ENCODE measurements at regions not wholly inside any gene's neighbourhood (a gene's known extent, or its start where the extent isn't known, plus 50 kb on each side); places are given as distances from the start of the nearest gene placed in this dataset.

DNA sequence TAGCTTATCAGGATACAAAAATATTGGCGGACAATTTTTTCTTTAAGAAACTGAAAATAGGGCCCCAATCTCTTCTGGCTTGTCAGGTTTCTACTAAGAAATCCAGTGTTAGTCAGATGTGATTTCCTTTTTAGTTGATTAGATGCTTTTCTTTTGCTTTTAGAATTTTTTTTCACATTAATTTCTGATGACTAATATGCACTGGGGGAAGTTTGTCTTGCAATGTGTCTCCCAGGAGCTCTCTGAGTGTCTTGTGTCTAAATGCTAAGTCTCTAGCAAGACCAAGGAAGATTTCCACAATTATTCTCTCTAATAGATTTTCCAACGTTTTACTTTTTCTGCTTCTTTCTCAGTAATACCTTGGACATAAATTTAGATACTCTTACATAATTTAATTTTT, 559.8 kb upstream of the TYRP1 start:
- H3K79me2 ChIP-seq (ENCODE audit: control insufficient read depth, insufficient read depth, low read length), result no peaks in the 10 kb centered on the region
- no peaks in the 10 kb centered on the region for H3K4me1 Mint-ChIP-seq
- no peaks in the 10 kb centered on the region for H3K4me1 ChIP-seq (ENCODE audit: control insufficient read depth in 2 of 2, insufficient read depth in 2 of 2, low read length in 2 of 2)
- no peak overlapping the region for H3K9ac ChIP-seq (ENCODE audit: low read length)
- H3K4me2 ChIP-seq (replicated peaks; ENCODE audit: low read depth, low read length, poor library complexity, severe bottlenecking), result no peak overlapping the region
- no peaks in the 10 kb centered on the region for H3K27me3 Mint-ChIP-seq
- ATAC-seq (ENCODE audit: low read depth) (no peak), DNase-seq (no peak)
- H2AFZ ChIP-seq (ENCODE audit: insufficient read depth, low read depth, low read length, poor library complexity, severe bottlenecking), result no peak overlapping the region
- peaks cover 3% of the 10 kb centered on the region for H3K9me3 Mint-ChIP-seq (ENCODE audit: insufficient read depth)
- H3K27ac Mint-ChIP-seq, result no peak overlapping the region
- H4K20me1 ChIP-seq (ENCODE audit: control insufficient read depth, insufficient read depth, low read length, poor library complexity, severe bottlenecking), result no peaks in the 10 kb centered on the region
- intact Hi-C loops (cut with micrococcal nuclease), result no loop called here
- no peak overlapping the region for H3K4me3 ChIP-seq (ENCODE audit: control extremely low read depth in 1 of 5, extremely low read depth in 1 of 5, insufficient read depth in 1 of 5, low read depth in 2 of 5, low read length in 4 of 5)
- H3K36me3 ChIP-seq (replicated peaks in 1 of 2; ENCODE audit: control extremely low read depth in 1 of 2, control insufficient read depth in 1 of 2, extremely low read depth in 1 of 2, insufficient read depth in 2 of 2, low read length in 1 of 2), result no peaks in the 10 kb centered on the region
- ChIA-PET POLR2A (no interaction called here), CTCF (interaction anchor here (0.7 kb wide), 1 partner anchor 132 kb away, joined by 4 read pairs; no protein-coding TSS in a partner anchor)
- H3K27me3 ChIP-seq (replicated peaks in 1 of 4; ENCODE audit: control extremely low read depth in 1 of 4, control insufficient read depth in 3 of 4, insufficient read depth in 4 of 4, low read length in 3 of 4), result no peaks in the 10 kb centered on the region
- no CpG with 5 or more reads among the region's 2 CpGs for WGBS (ENCODE audit: insufficient coverage)
- TF ChIP-seq, protein P1, sequence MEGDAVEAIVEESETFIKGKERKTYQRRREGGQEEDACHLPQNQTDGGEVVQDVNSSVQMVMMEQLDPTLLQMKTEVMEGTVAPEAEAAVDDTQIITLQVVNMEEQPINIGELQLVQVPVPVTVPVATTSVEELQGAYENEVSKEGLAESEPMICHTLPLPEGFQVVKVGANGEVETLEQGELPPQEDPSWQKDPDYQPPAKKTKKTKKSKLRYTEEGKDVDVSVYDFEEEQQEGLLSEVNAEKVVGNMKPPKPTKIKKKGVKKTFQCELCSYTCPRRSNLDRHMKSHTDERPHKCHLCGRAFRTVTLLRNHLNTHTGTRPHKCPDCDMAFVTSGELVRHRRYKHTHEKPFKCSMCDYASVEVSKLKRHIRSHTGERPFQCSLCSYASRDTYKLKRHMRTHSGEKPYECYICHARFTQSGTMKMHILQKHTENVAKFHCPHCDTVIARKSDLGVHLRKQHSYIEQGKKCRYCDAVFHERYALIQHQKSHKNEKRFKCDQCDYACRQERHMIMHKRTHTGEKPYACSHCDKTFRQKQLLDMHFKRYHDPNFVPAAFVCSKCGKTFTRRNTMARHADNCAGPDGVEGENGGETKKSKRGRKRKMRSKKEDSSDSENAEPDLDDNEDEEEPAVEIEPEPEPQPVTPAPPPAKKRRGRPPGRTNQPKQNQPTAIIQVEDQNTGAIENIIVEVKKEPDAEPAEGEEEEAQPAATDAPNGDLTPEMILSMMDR (IDR thresholded peaks at IDR 0.05), result no peak
- no peak for TF ChIP-seq EZH2 (IDR thresholded peaks at IDR 0.05; ENCODE audit: borderline replicate concordance, insufficient read depth, low read depth, low read length, poor library complexity, severe bottlenecking)
- H3K27ac ChIP-seq (ENCODE audit: low read length in 2 of 2), result no peak overlapping the region
- no peak overlapping the region for H3K4me3 Mint-ChIP-seq
- H3K9me3 ChIP-seq (ENCODE audit: control extremely low read depth in 1 of 3, control insufficient read depth in 2 of 3, insufficient read depth in 1 of 3, low read length in 2 of 3), result no peaks in the 10 kb centered on the region

DNA sequence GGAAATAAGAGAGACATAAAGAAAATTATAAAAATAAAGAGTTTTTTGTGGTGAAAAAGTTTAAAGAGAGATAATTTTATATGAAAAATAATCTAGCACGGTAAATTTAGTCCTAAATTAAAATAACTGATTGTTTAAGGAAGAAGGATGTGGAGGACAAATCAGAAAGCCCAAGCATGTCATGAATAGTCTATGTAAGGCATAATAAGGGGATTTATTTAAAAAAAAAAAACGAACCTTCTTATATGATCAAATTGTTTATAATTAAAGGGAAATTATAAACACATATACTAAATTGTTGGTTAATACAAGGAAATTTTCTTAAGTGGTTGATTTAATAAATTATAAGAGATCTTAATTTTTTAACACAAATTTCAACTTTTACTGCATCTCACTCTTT, 551.8 kb upstream of the TYRP1 start:
- no peaks in the 10 kb centered on the region for H3K4me1 ChIP-seq (ENCODE audit: control insufficient read depth in 2 of 2, insufficient read depth in 2 of 2, low read length in 2 of 2)
- no CpG with 5 or more reads among the region's 2 CpGs for WGBS (ENCODE audit: insufficient coverage)
- no peak overlapping the region for H3K9ac ChIP-seq (ENCODE audit: low read length)
- H3K27me3 ChIP-seq (replicated peaks in 1 of 4; ENCODE audit: control extremely low read depth in 1 of 4, control insufficient read depth in 3 of 4, insufficient read depth in 4 of 4, low read length in 3 of 4), result no peaks in the 10 kb centered on the region
- TF ChIP-seq, protein P1 (IDR thresholded peaks at IDR 0.05), result no peak
- TF ChIP-seq EZH2 (IDR thresholded peaks at IDR 0.05; ENCODE audit: borderline replicate concordance, insufficient read depth, low read depth, low read length, poor library complexity, severe bottlenecking), result no peak
- H3K27ac ChIP-seq (ENCODE audit: low read length in 2 of 2), result no peak overlapping the region
- ATAC-seq (ENCODE audit: low read depth) (no peak), DNase-seq (no peak)
- Mint-ChIP-seq H3K27ac (no peak overlapping the region), H3K4me1 (no peaks in the 10 kb centered on the region), H3K9me3 (ENCODE audit: insufficient read depth) (peaks cover 7% of the 10 kb centered on the region), H3K4me3 (no peak overlapping the region), H3K27me3 (no peaks in the 10 kb centered on the region)
- no peaks in the 10 kb centered on the region for H4K20me1 ChIP-seq (ENCODE audit: control insufficient read depth, insufficient read depth, low read length, poor library complexity, severe bottlenecking)
- no peaks in the 10 kb centered on the region for H3K36me3 ChIP-seq (replicated peaks in 1 of 2; ENCODE audit: control extremely low read depth in 1 of 2, control insufficient read depth in 1 of 2, extremely low read depth in 1 of 2, insufficient read depth in 2 of 2, low read length in 1 of 2)
- H3K9me3 ChIP-seq (ENCODE audit: control extremely low read depth in 1 of 3, control insufficient read depth in 2 of 3, insufficient read depth in 1 of 3, low read length in 2 of 3), result no peaks in the 10 kb centered on the region
- POLR2A ChIA-PET, result no interaction called here
- H3K79me2 ChIP-seq (ENCODE audit: control insufficient read depth, insufficient read depth, low read length), result no peaks in the 10 kb centered on the region
- CTCF ChIA-PET, result no interaction called here
- no peak overlapping the region for H2AFZ ChIP-seq (ENCODE audit: insufficient read depth, low read depth, low read length, poor library complexity, severe bottlenecking)
- no peak overlapping the region for H3K4me2 ChIP-seq (replicated peaks; ENCODE audit: low read depth, low read length, poor library complexity, severe bottlenecking)
- intact Hi-C loops (cut with micrococcal nuclease), result no loop called here
- no peak overlapping the region for H3K4me3 ChIP-seq (ENCODE audit: control extremely low read depth in 1 of 5, extremely low read depth in 1 of 5, insufficient read depth in 1 of 5, low read depth in 2 of 5, low read length in 4 of 5)

All from B cell (primary cell).